GM23248 (cell line): ENCODE measurements at regions not wholly inside any gene's neighbourhood (a gene's known extent, or its start where the extent isn't known, plus 50 kb on each side); places are given as distances from the start of the nearest gene placed in this dataset.

Experiments used
- DNase-seq: peaks from one replicate; pipeline ENCODE4 v3.0.0-alpha.2; 2015
- H2AFZ ChIP-seq: fragments of 200-600 bp; sonication (generic); 2 replicates; pipeline ENCODE4 v1.6.1; 2016; ENCODE audit warnings: antibody characterized with exemption
- H3F3A ChIP-seq: fragments of 200-600 bp; sonication (generic); 2 replicates; pipeline ENCODE4 v1.6.1; 2016; ENCODE audit warnings: mild to moderate bottlenecking, antibody characterized with exemption, mixed run types; ENCODE audit not compliant: insufficient read depth
- H3K27ac ChIP-seq: fragments of 200-600 bp; sonication (generic); 2 replicates; pipeline ENCODE4 v1.5.1; 2016; ENCODE audit warnings: mild to moderate bottlenecking
- H3K27me3 ChIP-seq: fragments of 200-600 bp; sonication (generic); replicated peaks from 2 replicates; pipeline ENCODE4 v1.6.1; 2016; ENCODE audit warnings: mild to moderate bottlenecking; ENCODE audit not compliant: insufficient read depth
- H3K36me3 ChIP-seq: fragments of 200-600 bp; sonication (generic); 2 replicates; pipeline ENCODE4 v1.6.1; 2016; ENCODE audit warnings: low read depth, mild to moderate bottlenecking
- H3K4me1 ChIP-seq: fragments of 200-600 bp; sonication (generic); 2 replicates; pipeline ENCODE4 v1.6.1; 2016; ENCODE audit warnings: mild to moderate bottlenecking; ENCODE audit not compliant: insufficient read depth
- H3K4me2 ChIP-seq: fragments of 200-600 bp; sonication (generic); one replicate; pipeline ENCODE4 v1.6.1; 2016; ENCODE audit warnings: mild to moderate bottlenecking; ENCODE audit not compliant: unreplicated experiment
- H3K4me3 ChIP-seq: fragments of 200-600 bp; sonication (generic); 2 replicates; pipeline ENCODE4 v1.5.1; 2016; ENCODE audit warnings: mild to moderate bottlenecking
- H3K79me2 ChIP-seq: fragments of 200-600 bp; sonication (generic); 2 replicates; pipeline ENCODE4 v1.6.1; 2016; ENCODE audit warnings: mild to moderate bottlenecking; ENCODE audit not compliant: insufficient read depth
- H3K9ac ChIP-seq: fragments of 200-600 bp; sonication (generic); 2 replicates; pipeline ENCODE4 v1.6.1; 2016; ENCODE audit warnings: mild to moderate bottlenecking
- H3K9me2 ChIP-seq: fragments of 200-600 bp; sonication (generic); 2 replicates; pipeline ENCODE4 v1.6.1; 2016; ENCODE audit warnings: mixed run types, mild to moderate bottlenecking, moderate library complexity; ENCODE audit not compliant: insufficient read depth
- H3K9me3 ChIP-seq: fragments of 200-600 bp; sonication (generic); one replicate; pipeline ENCODE4 v1.6.1; 2017; ENCODE audit warnings: low read depth
- H4K20me1 ChIP-seq: fragments of 200-600 bp; sonication (generic); 2 replicates; pipeline ENCODE4 v1.6.0; 2016; ENCODE audit not compliant: insufficient read depth
- EZH2 ChIP-seq: fragments of 200-600 bp; sonication (generic); IDR thresholded peaks from 2 replicates; pipeline ENCODE4 v1.6.1; 2018; ENCODE audit warnings: antibody characterized with exemption, mild to moderate bottlenecking; ENCODE audit not compliant: insufficient read depth, poor library complexity, severe bottlenecking
- EZH2phosphoT487 ChIP-seq: fragments of 200-600 bp; sonication (generic); IDR thresholded peaks from 2 replicates; pipeline ENCODE4 v1.6.1; 2018; ENCODE audit warnings: antibody characterized with exemption, moderate library complexity, mild to moderate bottlenecking, low read depth; ENCODE audit not compliant: insufficient read depth
- WGBS, 2 experiments: methylation state at CpG; one replicate each; pipeline ENCODE4 v1.1.6; 2015 to 2017; ENCODE audit warnings: low lambda C conversion rate in 2 of 2, low coverage in 1 of 2; ENCODE audit errors: missing lambda C conversion rate in 2 of 2; 5-methylcytosine and 5-hydroxymethylcytosine counted together
- in situ Hi-C: fragments of 300-500 bp; cut with MboI; formaldehyde crosslinking; loops from 2 replicates; pipeline ENCODE4 v1.15.0; 2020

GRCh38 chr3:193764959-193765358, 172.0 kb downstream of the OPA1 start:
- DNase-seq, result no peak
- H2AFZ ChIP-seq, result no peak overlapping the region
- no peak overlapping the region for H3K9ac ChIP-seq
- in situ Hi-C loops, result no loop called here
- peaks cover 32% of the 10 kb centered on the region for H3K27me3 ChIP-seq
- H3K27ac ChIP-seq, result no peak overlapping the region
- 18 to 31% methylated on average over 5 of the region's 5 CpGs for WGBS, 2 experiments
- H4K20me1 ChIP-seq, result no peaks in the 10 kb centered on the region
- no peaks in the 10 kb centered on the region for H3K9me2 ChIP-seq
- H3K36me3 ChIP-seq, result no peaks in the 10 kb centered on the region
- peaks cover 11% of the 10 kb centered on the region for H3K4me1 ChIP-seq
- no peak overlapping the region for H3K4me2 ChIP-seq
- TF ChIP-seq EZH2phosphoT487, result no peak
- no peak for TF ChIP-seq EZH2
- no peaks in the 10 kb centered on the region for H3K9me3 ChIP-seq
- no peak overlapping the region for H3K4me3 ChIP-seq
- H3K79me2 ChIP-seq, result no peaks in the 10 kb centered on the region
- H3F3A ChIP-seq, result no peaks in the 10 kb centered on the region

DNA sequence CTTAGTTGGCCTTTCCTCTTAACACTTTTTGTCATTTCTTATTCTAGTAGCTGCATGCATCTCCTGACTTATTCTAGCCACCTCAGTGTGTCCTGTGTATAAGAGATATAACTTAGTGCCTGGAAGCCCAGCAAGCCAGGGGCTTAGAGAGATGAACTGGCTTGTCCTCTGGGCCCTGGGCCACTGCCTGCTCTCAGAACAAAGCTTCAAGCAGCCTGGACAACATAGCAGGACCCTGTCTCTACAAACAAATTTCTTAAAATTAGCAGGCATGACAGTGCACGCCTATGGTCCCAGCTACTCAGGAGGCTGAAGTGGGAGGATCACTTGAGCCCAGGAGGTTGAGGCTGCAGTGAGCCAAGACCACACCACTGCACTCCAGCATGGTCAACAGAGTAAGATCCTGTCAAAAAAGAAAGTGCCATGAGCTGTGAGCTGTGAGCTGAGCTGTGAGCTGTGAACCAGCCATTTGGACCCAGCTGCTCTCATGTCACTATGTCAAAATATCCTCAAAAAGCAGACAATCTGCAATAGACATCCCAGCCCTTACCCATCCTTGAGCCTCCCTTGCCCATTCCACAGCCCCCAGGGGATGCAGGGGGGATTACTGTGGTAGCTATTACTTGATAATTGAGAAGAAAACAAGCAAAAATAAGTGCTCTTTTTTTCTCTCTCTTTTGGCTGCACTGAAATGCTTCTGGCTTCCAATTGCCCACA, 174.5 kb downstream of the OPA1 start:
- no peak overlapping the region for H3K4me2 ChIP-seq
- no peaks in the 10 kb centered on the region for H4K20me1 ChIP-seq
- H3K9me3 ChIP-seq, result no peaks in the 10 kb centered on the region
- DNase-seq, result no peak
- H3K9me2 ChIP-seq, result no peaks in the 10 kb centered on the region
- H3K4me1 ChIP-seq, result peaks cover 11% of the 10 kb centered on the region
- no peaks in the 10 kb centered on the region for H3F3A ChIP-seq
- H3K36me3 ChIP-seq, result no peaks in the 10 kb centered on the region
- TF ChIP-seq EZH2phosphoT487, result no peak
- TF ChIP-seq EZH2, result no peak
- 92 to 94% methylated on average over 1 of the region's 1 CpG for WGBS, 2 experiments
- H3K79me2 ChIP-seq, result no peaks in the 10 kb centered on the region
- no peak overlapping the region for H3K27ac ChIP-seq
- in situ Hi-C loops, result no loop called here
- H3K9ac ChIP-seq, result no peak overlapping the region
- no peak overlapping the region for H3K4me3 ChIP-seq
- H3K27me3 ChIP-seq, result peaks cover 41% of the 10 kb centered on the region
- no peak overlapping the region for H2AFZ ChIP-seq

DNA sequence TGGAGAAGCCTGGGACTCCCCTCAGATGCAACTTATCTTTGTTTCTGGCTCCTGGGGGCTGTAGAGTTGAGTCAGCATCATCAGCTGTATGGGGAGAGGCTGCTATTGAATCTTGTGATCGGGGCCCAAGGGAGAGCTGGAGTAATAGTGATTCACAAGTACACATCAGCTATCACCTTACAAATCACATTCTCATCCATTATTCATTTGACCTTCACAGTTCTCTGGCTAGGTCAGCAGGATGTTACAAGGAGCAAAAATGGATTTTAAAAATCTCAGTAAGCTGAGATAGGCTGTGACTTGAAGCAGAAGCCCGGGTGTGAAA, 175.0 kb downstream of the OPA1 start:
- no peak overlapping the region for H3K4me3 ChIP-seq
- no peak overlapping the region for H3K4me2 ChIP-seq
- no peaks in the 10 kb centered on the region for H3K9me3 ChIP-seq
- no peak overlapping the region for H2AFZ ChIP-seq
- DNase-seq, result peak; percentile 74
- TF ChIP-seq EZH2phosphoT487, result no peak
- TF ChIP-seq EZH2, result no peak
- no peaks in the 10 kb centered on the region for H3K36me3 ChIP-seq
- H3K79me2 ChIP-seq, result no peaks in the 10 kb centered on the region
- H4K20me1 ChIP-seq, result no peaks in the 10 kb centered on the region
- in situ Hi-C loops, result no loop called here
- no peaks in the 10 kb centered on the region for H3K9me2 ChIP-seq
- H3F3A ChIP-seq, result no peaks in the 10 kb centered on the region
- H3K27ac ChIP-seq, result no peak overlapping the region
- H3K9ac ChIP-seq, result no peak overlapping the region
- peaks cover 41% of the 10 kb centered on the region for H3K27me3 ChIP-seq
- peaks cover 11% of the 10 kb centered on the region for H3K4me1 ChIP-seq
- 23 to 43% methylated on average over 2 of the region's 2 CpGs for WGBS, 2 experiments

DNA sequence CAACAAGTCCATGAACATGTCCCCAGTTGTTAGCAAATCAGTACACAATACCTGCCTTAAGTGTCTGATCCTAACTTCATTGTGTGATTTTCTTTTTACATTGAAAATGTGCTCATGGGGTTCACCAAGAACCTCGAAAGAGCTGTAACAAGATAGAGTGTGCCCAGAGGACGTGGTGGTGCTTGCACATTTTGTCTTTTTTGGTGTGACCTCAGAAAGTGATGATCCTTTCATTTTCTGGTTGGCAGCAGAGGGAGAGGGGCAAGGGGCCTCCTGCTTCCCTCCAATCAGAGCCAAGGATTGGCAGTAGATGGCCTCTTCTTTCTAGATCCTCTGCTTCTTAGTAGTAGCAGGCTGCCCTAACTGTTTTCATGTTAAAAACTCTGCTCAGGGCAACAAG, 176.4 kb downstream of the OPA1 start:
- Histone ChIP-seq H3F3A (no peaks in the 10 kb centered on the region), H3K4me2 (no peak overlapping the region), H3K4me1 (peaks cover 11% of the 10 kb centered on the region), H3K27ac (no peak overlapping the region), H3K9me2 (no peaks in the 10 kb centered on the region), H3K36me3 (no peaks in the 10 kb centered on the region), H3K79me2 (no peaks in the 10 kb centered on the region), H4K20me1 (no peaks in the 10 kb centered on the region), H3K27me3 (peaks cover 36% of the 10 kb centered on the region), H2AFZ (no peak overlapping the region), H3K4me3 (no peak overlapping the region), H3K9me3 (no peaks in the 10 kb centered on the region), H3K9ac (no peak overlapping the region)
- TF ChIP-seq EZH2phosphoT487, result no peak
- no peak for TF ChIP-seq EZH2
- DNase-seq, result no peak
- WGBS, 2 experiments, result 88 to 92% methylated on average over 2 of the region's 2 CpGs
- in situ Hi-C loops, result no loop called here
